Right renal pelvis (tissue), 4 donors: ENCODE measurements at regions not wholly inside any gene's neighbourhood (a gene's known extent, or its start where the extent isn't known, plus 50 kb on each side); places are given as distances from the start of the nearest gene placed in this dataset.

ENCODE experiments used
- DNase-seq, 4 donors: peaks; one replicate each; pipeline ENCODE4 v3.0.0-alpha.2; 2013; ENCODE audit warnings: low read depth in 4 of 4, low spot score in 3 of 4, missing footprints in 1 of 4

DNA sequence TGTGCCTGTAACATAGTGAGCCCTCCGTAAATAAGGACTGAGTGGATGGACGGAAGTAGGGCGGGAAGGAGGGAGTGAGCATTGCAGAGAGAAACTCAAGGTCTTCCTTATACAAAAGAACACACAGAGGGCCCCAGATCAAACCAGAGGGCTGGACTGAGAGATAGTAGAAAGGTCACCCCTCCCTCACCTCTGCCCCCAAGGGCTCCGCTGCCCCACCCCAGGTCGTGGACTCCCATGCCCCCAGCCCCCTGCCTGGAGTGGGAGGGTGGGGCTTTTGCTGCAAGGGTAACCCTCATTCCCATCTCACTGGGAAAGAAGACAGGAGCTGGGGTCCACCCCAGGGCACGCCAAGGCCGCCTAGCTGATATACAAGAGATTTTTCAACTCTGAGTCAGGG is 157.0 kb downstream of the MN1 start:
- no peak for DNase-seq

DNA sequence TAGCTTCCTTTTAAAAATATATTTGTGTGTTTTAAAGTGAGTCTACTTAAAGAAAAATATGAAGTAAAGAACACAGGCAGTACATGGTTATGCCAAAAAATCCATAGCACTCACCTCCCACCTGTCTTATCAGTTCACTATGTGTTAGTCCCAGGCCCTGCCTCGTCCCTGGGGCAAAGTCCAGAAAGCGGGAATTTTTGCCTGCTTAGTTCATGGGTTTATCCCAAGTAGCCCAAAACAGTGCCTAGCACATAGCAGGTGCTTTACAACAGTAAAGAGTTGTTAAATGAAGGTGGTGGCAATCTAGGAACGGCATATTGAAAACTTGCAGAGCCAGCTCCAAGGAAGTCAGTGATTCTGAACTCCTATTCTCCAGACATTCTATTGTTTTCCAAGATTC is 154.0 kb downstream of the MN1 start:
- DNase-seq = no peak

DNA sequence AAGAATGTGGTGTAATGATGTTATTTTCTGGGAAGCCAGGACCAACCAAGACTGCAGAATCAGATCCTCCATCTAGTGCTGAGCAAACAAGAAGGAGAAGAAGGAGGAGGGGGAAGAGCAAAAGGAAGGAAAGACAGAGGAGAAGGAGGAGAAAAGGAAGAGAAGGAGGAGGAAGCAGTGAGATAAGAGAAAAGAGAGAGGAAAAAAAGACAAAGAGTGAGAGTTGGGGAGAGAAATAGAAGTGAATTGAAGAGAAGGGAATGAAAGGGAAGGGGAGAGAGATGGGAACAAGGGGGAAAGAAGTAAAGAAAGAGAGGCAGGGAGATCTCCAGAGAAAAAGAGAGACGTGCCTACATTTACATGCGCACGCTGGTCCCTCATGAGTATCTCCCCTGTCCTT is 153.5 kb downstream of the MN1 start:
- no peak for DNase-seq

DNA sequence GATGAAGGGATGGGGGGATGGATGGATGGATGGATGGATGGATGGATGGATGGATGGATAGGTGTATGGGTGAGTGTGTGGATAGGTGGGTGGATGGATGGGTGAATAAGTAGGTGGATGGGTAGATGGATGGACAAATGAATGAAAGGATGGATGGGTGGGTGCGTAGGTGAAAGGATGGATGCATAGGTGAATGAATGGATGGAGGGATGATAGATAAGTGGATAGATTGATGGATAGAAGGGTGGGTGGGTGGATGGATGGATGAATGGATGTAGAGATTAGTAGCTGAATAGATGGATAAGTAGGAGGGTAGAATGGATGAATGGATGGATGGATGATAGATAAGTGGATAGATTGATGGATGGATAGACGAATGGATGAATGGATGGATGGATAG is 152.7 kb downstream of the MN1 start:
- no peak for DNase-seq

DNA sequence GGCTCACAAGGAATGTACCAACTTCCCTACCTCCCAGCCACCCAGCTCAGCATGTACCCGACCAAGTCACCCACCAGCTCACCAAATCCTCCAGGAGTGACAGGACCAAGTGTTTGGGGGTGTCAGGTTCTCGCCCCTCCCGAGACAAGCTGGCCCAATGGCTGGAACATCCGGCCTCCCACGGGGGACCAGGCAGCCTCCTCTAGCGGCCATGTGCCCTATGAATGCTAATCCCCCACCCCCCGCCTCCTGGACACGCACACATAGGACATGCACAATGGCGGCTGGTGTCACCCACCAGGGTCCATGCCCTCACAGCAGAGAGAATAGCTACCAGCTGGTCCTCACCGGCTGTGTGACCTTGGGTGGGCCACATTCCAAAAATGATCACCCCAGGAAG is 151.0 kb downstream of the MN1 start:
- no peak for DNase-seq

DNA sequence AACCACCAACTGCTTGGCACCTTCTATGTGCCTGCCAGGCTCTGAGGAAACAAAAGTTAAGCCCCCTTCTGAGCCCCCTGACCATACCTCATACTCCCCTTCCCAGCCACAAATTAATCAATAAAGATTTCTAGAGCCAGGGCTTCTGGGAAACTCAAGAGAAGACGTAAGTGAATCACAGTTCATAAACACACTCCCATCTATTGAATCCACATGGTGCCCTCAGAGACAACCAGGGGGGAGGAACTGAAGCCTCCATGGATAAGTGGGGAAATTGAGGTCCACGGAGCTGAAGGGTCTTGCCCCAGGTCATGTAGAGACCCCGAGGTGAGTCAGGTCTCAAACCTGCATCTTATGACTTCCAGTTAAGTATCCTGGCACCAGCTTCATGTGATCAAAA is 150.6 kb downstream of the MN1 start:
- DNase-seq = no peak

DNA sequence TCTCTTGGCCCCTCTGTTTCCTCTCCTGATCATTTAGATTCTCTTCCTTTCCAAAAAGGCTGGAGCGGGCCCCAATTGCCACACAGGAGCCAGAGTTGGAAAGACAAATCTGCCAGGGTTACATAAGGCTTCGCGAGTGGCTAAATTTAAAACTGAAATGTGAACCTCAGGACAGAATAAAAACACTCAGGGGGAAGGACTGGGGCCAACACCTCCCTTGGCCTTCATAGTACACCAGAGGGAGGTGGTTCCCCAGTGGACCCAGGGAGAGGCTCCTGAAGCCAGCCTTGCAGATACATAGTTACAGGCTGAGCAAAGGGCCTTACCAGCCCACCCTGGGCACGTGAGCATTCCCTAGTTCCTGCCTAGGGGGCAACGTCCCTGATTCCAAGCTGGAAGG is 150.1 kb downstream of the MN1 start:
- no peak for DNase-seq

DNA sequence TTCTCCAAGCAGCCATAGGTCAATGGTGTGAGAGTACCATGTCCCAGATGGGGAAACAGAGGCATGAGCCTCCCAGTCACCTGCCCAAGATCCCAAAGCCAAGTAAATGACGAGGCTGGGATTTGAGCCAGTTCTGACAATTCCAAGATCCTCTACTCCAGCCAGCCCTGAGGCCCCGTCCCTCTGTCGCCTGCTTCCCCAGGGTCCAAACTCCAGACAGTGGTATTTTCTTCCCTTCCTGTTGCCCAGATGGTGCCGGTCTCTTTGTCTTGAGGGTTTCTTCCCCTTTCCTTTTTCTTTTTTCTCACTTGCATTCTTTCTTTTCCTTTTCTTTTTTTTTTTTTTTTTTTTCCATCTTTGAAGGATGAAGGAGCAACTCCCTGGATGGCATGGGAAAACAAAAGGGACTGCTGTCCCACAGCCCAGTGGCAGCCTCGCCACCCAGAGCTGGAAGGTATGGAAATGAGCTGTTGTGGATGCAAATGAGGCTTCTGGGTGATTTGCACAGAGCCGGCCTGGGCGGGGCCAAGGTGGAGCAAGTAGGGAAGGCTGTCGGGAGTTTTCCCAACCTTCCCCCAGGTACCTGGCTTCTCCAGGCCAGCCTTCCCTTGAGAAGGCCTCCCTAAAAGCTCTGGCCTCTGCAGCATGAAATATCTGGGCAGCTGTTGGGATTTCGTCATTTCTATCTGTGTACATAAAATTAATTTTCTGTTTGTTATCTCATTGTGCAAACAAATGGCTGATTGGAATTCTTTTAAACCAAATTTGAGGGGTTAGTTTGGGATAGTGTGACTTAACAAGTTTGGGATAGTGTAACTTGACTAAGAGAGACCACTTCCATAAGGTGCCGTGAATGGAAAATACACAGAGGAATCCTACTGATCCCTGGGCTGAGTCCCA is 146.8 kb downstream of the MN1 start:
- no peak for DNase-seq

DNA sequence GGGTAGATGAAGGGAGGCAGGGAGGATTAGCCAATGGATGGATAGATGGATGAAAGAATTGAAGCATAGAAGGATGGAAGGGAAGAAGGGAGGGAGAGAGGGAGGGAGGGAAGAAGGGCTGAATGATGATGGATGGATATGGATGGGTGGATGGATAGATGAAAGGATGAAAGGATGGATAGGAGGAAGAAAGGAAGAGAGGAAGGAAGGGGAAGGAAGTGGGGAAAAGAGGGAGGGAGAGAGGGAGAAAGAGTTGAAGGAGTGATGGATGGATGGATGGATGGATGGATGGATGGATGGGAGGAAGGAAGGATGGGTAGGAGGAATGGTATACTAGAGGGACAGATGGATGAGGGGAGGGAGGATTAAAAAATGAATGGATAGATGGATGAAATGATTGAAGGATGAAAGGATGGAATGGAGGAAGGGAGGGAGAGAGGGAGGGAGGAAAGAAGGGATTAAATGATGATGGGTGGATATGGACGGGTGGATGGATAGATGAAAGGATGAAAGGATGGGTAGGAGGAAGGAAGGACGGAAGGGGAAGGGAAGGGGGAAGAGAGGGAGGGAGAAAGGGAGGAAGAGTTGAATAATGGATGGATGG is 145.9 kb downstream of the MN1 start:
- DNase-seq = no peak

DNA sequence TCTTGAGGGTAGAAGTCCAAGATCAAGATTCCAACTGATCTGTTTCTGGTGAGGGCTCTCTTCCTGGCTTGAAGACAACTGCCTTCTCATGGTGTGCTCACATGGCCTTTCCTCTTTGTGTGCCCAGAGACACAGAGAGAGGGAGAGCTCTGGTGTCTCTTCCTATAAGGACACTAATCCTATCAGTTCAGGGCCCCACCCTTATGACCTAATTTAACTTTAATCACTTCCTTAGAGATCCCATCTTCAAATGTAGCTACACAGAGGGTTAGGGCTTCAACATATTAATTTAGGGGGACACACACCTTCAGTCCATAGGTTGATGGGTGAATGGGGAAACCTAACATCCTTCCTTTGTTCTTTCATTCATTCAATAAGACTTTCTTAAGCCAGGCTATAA is 144.6 kb downstream of the MN1 start:
- no peak for DNase-seq

DNA sequence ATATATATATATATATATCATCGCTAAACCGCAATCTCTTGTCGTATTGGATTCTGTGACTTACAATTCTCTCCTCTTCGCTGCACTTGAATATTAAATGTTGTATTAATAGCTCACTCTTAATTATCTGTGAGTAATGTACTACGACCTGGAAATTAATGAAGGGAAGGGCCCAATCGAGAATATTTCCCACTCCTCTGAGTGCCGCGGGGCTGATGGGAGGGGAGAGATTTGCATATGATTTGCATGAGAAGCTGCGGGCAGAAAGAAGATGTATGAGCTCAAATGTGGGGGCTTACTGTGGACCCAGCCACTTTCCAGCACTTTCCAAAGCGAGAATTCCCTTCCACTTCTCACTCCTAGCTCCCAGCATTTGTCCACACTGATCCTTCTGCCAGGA is 141.2 kb downstream of the MN1 start:
- no peak for DNase-seq

DNA sequence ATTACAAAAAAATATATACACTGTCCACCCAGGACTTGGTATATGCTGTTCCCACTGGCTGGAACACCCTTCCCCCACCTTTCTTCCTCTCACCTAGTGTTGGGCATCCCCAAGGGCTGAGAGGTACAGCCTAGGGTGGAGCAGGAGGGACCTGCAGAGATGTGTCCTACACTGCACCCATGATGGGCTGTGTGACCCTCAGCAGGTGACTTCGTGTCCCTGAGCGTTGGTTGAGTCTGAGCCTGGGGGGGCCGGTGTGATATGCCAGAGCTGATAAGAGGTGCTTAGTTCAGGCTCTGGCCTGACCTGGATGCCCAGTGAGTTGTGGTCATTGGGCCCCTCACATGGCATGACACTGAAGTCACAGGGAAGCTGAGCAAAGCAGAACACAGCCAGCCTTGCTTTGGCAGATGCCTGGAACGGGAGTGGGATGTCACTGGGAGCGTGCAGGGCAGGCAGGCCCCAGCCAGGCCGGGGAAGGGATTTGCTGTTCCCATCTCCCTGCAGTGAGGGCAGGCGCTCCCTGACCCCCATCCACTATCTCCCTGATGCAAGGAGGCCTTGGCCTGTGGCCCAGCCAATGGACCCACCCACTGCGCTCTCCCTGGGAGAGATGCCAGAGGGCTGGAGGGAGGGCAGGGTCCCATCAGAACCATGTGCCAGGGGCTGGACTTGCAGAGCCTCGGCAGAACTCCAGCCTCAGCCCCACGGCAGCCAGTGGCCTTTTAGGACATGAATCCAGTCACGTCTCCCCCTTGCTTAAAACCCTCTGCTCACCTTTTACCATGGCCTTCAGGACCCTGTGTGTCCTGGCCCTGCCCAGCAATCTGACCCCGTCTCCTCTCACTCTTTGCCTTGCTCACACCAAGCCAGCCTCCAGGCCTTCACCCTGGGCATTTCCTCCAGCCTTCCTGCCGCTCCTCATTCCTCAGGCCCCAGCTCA is 138.9 kb downstream of the MN1 start:
- no peak for DNase-seq

DNA sequence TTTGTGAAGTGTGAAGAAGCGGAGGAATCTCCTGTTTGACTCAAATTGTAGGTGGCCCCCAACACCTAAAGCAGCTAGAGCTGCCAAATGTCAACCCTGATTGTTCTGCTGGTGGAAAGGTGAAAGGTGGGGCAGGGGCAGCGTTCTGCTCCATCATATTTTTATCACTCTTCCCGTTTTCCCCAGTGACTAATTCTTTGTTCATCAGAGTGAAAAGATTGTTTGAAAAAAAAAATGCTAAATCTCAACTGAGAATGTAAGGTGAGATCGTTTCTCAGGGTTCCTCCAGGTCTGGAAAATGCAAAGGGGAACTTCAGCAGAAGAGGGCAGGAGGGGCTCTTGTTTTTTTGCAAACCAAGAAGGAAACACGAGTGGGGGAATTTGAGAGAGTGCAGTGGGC is 137.7 kb downstream of the MN1 start:
- DNase-seq = no peak

DNA sequence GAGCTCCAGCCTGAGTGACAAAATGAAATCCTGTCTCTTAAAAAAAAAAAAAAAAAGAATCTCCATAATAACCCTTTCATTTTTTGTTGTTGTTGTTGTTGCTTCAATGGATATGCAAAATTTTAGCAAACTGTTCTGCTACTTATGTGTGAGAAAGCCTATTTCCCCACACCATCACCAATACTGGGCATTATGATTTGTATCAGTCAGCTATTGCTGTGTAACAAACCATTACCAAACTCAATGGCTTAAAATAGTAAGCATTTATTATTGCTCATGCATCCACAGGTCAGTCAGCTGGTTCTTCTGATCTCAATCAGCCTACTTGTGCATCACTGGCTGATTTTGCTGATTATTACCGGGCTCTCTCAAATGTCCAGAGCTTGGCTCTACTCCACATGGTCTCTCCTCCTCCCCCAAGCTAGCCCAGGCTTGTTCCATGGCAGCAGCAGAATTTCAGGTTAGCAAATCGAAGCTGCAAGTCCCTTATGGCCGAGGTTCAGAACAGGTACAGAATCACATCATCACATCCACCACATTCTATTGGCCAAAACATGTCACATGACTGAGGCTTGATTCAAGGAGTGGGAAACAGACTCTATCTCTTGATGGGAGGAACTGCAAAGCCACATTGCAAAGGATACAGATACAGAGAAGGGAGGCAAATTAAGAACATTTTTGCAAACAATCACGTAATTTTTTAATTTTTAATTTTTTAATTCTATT is 135.1 kb downstream of the MN1 start:
- no peak for DNase-seq

DNA sequence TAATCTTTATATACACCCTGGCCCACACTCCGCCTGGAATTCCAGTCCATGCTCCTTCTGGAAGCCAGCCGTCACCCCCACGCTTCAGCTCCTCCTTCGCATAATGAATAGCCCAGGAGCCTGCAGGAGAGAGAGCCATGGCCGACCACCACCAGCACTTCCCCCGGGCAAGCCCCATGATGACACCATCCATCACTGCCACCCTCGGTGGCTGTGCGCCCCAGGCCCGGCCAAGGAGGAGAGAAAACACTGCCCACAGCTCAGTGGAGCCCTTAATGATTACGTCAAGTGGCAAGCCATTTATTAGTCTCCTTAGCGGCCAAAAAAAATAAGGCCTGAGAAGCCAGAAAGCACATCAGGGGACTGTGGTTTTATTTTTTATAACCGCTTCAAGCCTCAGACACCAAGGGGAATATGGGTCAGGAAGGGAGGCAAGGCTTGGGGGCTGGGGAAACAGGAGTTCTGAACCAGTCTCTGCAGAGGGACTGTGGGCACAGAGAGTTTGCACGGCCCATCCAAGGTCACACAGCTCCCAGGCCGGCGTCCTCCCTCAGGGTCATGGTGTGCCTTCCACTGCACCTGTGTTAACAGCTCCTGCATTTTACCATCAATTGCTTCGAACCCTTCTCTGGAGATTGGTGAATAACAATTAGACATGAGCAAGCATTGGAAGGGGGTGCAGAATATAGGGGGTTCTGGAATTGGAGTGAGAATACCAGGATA is 134.3 kb downstream of the MN1 start:
- DNase-seq = peak; percentile 52 to 77 (median 72)

DNA sequence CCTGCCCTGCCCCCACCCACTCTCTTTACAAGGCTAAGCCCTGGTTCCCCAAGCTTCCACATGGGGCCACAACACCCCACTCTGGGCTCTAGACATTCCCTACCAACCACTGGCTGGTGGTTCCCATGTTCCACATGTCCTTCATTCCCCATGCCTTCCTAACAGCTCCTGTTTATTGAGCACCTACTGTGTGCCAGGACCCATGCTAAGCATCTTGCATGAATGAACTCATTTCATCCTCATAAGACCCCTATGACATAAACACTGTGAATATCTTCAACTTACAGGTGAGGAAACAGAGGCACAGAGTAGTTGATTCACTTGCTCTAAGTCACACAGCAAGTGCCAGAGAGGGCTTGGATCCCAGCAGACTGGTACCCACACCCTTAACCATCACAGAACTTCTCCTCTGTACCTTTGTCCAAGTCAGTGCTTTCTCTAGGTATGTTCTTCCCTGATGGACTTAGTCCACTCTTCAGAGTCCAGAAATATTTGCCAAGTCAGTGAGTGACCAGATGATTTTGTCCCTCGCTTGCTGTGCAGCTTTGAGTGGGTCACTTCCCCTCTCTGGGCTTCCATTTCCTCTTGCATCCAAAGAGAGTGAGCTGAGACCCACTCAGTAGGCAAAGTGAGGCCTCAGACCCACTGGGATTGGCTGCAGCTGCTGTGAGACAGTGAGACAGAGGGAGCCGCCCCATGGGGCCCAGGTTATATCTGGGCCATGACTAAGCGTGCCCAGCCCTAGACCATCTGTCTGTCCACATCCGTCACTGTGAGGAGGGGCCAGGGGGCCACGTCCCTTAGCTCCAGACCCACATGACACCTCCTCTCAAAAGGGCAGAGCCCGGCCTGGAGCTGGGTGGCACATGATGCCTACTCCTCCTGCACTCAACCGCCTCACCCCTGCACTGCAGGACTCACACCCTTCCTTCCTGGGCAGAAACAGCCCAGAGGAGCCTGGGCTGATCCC is 132.4 kb downstream of the MN1 start:
- no peak for DNase-seq

DNA sequence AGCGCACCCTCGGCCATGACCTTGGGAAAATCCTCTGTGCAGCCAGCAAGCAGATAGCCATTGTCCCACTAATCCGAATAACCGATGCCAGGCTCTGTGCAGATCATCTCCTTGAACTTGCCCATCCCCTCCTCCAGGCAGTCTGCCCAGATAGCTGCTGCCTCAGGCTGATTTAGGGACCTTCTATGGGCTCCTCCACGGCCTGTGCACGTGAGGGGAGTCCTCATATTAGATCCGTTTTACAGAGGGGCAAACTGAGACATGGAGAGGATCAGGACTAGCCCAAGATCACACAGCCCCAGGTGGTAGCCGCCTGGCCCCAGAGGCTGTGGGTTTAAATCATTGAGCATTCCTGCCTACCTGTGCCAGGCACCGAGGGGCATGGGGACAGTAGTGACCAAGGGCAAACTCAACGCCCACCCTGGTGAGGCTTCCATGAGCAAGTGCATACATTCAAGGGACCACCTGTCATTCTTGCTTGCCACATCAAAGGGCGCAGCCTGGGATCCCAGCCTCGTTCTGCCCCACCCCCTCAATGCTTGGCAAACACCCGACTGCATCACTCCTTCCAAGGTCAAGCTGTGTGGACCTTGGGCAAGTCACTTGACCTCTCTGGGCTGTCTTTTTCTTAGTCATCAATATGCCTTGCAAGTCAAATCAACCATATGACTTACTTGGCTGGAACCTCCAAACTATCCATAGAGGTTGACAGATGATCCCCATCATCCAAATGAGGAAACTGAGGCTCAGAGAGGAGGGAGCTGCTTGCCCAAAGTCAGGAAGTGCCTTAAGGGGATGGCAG is 131.6 kb downstream of the MN1 start:
- no peak for DNase-seq
